SU-DHL-6 (cell line): ENCODE measurements at regions not wholly inside any gene's neighbourhood (a gene's known extent, or its start where the extent isn't known, plus 50 kb on each side); places are given as distances from the start of the nearest gene placed in this dataset.

Source experiments
- H2AFZ ChIP-seq: fragments of 200-600 bp; sonication (generic); 2 replicates; pipeline ENCODE4 v1.6.1; 2014; ENCODE audit warnings: low read depth, mild to moderate bottlenecking, moderate library complexity, mixed read lengths, antibody characterized with exemption, low read length; ENCODE audit not compliant: severe bottlenecking
- H3F3A ChIP-seq: fragments of 200-600 bp; shearing (Covaris generic); 2 replicates; pipeline ENCODE4 v1.6.0; 2016; ENCODE audit warnings: antibody characterized with exemption, mild to moderate bottlenecking; ENCODE audit not compliant: insufficient read depth
- H3K27ac ChIP-seq: fragments of 200-600 bp; sonication (generic); 2 replicates; pipeline ENCODE4 v1.5.1; 2016; ENCODE audit warnings: low read depth, mild to moderate bottlenecking, low read length, moderate library complexity, mixed read lengths
- H3K27me3 ChIP-seq: fragments of 200-600 bp; sonication (generic), shearing (Covaris generic); 2 replicates; pipeline ENCODE4 v1.6.0; 2014; ENCODE audit warnings: mild to moderate bottlenecking, low read length
- H3K36me3 ChIP-seq: fragments of 200-600 bp; sonication (generic); 2 replicates; pipeline ENCODE4 v1.6.1; 2014; ENCODE audit warnings: mild to moderate bottlenecking, low read length, mixed read lengths
- H3K4me2 ChIP-seq: fragments of 300-600, 200-600 bp; shearing (Covaris generic), sonication (generic); 2 replicates; pipeline ENCODE4 v1.6.0; 2014; ENCODE audit warnings: low read length, low read depth, mild to moderate bottlenecking; ENCODE audit not compliant: poor library complexity, severe bottlenecking
- H3K4me3 ChIP-seq: fragments of 200-600 bp; sonication (generic); 2 replicates; pipeline ENCODE4 v1.5.1; 2014; ENCODE audit warnings: antibody characterized with exemption, low read length, mild to moderate bottlenecking, mixed read lengths; ENCODE audit not compliant: insufficient read depth, poor library complexity, severe bottlenecking
- H3K79me2 ChIP-seq: fragments of 200-600 bp; sonication (generic); 2 replicates; pipeline ENCODE4 v1.6.1; 2014; ENCODE audit warnings: mild to moderate bottlenecking, low read length, moderate library complexity; ENCODE audit not compliant: insufficient read depth
- H3K9ac ChIP-seq: fragments of 200-600 bp; sonication (generic); 2 replicates; pipeline ENCODE4 v1.7.0; 2014; ENCODE audit warnings: mild to moderate bottlenecking, low read length
- H3K9me2 ChIP-seq: fragments of 200-600 bp; sonication (generic); replicated peaks from 2 replicates; pipeline ENCODE4 v1.6.1; 2014; ENCODE audit warnings: low read length; ENCODE audit not compliant: insufficient read depth
- H3K9me3 ChIP-seq: fragments of 200-600 bp; sonication (generic); 2 replicates; pipeline ENCODE4 v1.6.1; 2014; ENCODE audit warnings: low read length, mixed read lengths; ENCODE audit not compliant: insufficient read depth
- H4K20me1 ChIP-seq: fragments of 200-600 bp; sonication (generic); 2 replicates; pipeline ENCODE4 v1.6.1; 2014; ENCODE audit warnings: low read depth, mild to moderate bottlenecking, antibody characterized with exemption, low read length, moderate library complexity, mixed read lengths
- CTCF ChIP-seq: fragments of 200-600 bp; sonication (generic); IDR thresholded peaks from one replicate; pipeline ENCODE4 v1.5.1; 2017; ENCODE audit warnings: antibody characterized with exemption, mild to moderate bottlenecking, low read length, moderate library complexity; ENCODE audit not compliant: insufficient read depth, poor library complexity, severe bottlenecking
- EZH2phosphoT487 ChIP-seq: fragments of 200-600 bp; sonication (generic), shearing (Covaris generic); conservative IDR thresholded peaks from 2 replicates; pipeline ENCODE4 v1.6.1; 2018; ENCODE audit warnings: mild to moderate bottlenecking, antibody characterized with exemption, low read length, moderate library complexity, mixed read lengths

DNA sequence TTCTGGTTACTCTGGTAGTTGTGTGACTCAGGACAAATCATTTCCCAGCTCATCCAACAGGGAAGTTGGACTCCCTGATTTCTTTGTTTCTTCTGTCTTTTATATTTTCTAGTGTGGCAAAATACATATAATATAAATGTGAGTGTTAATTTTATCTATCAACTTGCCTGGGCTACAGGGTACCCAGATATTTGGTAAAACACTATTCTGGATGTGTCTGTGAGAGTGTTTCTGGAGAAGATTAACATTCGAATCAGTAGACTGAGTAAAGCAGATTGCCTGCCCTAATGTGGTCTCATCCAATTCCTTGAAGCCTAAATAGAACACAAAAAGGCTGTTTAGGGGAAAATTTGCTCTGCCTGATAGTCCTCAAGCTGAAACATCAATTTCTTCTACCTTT, 91.1 kb upstream of the EPCAM start:
- Histone ChIP-seq H3K9ac (no peak overlapping the region), H3K36me3 (no peaks in the 10 kb centered on the region), H3K4me2 (no peak overlapping the region), H3K79me2 (no peaks in the 10 kb centered on the region), H4K20me1 (no peaks in the 10 kb centered on the region), H3K9me3 (no peaks in the 10 kb centered on the region), H3K27me3 (no peaks in the 10 kb centered on the region), H3F3A (no peaks in the 10 kb centered on the region), H3K9me2 (no peaks in the 10 kb centered on the region), H2AFZ (no peak overlapping the region), H3K4me3 (no peak overlapping the region), H3K27ac (no peak overlapping the region)
- TF ChIP-seq CTCF = no peak

GRCh38 chr2:47277187-47277586, 91.9 kb upstream of the EPCAM start:
- TF ChIP-seq CTCF = no peak
- no peak for TF ChIP-seq EZH2phosphoT487
- no peaks in the 10 kb centered on the region for H3K27me3 ChIP-seq
- H3K9me3 ChIP-seq = no peaks in the 10 kb centered on the region
- H3K9me2 ChIP-seq = no peaks in the 10 kb centered on the region
- no peaks in the 10 kb centered on the region for H4K20me1 ChIP-seq
- no peak overlapping the region for H3K4me2 ChIP-seq
- no peaks in the 10 kb centered on the region for H3K36me3 ChIP-seq
- no peak overlapping the region for H3K4me3 ChIP-seq
- no peak overlapping the region for H2AFZ ChIP-seq
- H3K27ac ChIP-seq = no peak overlapping the region
- no peaks in the 10 kb centered on the region for H3K79me2 ChIP-seq
- no peaks in the 10 kb centered on the region for H3F3A ChIP-seq
- H3K9ac ChIP-seq = no peak overlapping the region

DNA sequence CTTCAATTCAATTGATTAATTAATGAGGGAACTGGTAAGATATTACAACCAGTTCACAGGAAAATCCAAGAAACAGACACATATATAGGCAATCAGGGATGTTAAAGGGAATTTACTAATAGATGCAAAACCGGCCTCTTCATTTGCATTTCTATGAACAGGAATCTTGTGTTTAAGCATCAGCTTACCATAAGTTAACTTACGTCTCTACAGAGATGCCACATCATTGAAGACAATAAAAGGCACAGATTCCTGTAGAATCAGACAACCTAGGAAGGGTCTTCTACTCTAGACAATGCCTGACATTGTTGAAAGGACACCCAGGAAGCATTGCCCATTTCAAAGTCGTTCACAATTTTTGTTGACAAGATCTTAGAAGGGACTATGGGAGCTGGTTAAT, 93.0 kb upstream of the EPCAM start:
- H3F3A ChIP-seq = no peaks in the 10 kb centered on the region
- H3K27ac ChIP-seq = no peak overlapping the region
- no peaks in the 10 kb centered on the region for H3K27me3 ChIP-seq
- H3K79me2 ChIP-seq = no peaks in the 10 kb centered on the region
- H3K9me3 ChIP-seq = no peaks in the 10 kb centered on the region
- no peaks in the 10 kb centered on the region for H4K20me1 ChIP-seq
- H3K9ac ChIP-seq = no peak overlapping the region
- H3K9me2 ChIP-seq = no peaks in the 10 kb centered on the region
- no peak overlapping the region for H3K4me3 ChIP-seq
- TF ChIP-seq EZH2phosphoT487 (no peak), CTCF (no peak)
- no peak overlapping the region for H2AFZ ChIP-seq
- H3K36me3 ChIP-seq = no peaks in the 10 kb centered on the region
- H3K4me2 ChIP-seq = no peak overlapping the region
